ENCODE measurements at regions not wholly inside any gene's neighbourhood (a gene's known extent, or its start where the extent isn't known, plus 50 kb on each side); places are given as distances from the start of the nearest gene placed in this dataset.

DNA sequence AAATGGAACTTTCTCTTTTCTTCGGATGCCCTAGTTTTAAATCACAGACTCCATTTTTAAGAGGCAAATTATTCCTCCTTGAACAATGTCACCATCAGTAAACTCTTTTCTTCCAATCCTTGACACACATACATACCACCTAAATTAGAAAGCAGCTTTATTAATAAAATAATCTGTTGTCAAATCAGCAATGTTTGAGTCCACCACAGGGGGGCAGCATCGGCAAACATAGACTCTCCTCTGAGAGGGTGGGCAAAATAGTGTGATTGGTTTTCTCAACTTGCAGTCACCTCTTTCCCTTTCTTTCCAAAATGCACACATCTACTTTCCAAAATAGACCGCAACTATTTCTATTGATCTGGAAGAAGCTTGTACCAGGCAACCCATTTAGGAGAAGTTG, 438.4 kb upstream of the OR4E1 start:
- TF ChIP-seq, protein P1, sequence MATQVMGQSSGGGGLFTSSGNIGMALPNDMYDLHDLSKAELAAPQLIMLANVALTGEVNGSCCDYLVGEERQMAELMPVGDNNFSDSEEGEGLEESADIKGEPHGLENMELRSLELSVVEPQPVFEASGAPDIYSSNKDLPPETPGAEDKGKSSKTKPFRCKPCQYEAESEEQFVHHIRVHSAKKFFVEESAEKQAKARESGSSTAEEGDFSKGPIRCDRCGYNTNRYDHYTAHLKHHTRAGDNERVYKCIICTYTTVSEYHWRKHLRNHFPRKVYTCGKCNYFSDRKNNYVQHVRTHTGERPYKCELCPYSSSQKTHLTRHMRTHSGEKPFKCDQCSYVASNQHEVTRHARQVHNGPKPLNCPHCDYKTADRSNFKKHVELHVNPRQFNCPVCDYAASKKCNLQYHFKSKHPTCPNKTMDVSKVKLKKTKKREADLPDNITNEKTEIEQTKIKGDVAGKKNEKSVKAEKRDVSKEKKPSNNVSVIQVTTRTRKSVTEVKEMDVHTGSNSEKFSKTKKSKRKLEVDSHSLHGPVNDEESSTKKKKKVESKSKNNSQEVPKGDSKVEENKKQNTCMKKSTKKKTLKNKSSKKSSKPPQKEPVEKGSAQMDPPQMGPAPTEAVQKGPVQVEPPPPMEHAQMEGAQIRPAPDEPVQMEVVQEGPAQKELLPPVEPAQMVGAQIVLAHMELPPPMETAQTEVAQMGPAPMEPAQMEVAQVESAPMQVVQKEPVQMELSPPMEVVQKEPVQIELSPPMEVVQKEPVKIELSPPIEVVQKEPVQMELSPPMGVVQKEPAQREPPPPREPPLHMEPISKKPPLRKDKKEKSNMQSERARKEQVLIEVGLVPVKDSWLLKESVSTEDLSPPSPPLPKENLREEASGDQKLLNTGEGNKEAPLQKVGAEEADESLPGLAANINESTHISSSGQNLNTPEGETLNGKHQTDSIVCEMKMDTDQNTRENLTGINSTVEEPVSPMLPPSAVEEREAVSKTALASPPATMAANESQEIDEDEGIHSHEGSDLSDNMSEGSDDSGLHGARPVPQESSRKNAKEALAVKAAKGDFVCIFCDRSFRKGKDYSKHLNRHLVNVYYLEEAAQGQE (IDR thresholded peaks at IDR 0.05; ENCODE audit: insufficient replicate concordance, low read depth) = no peak
- TF ChIP-seq CTCF (IDR thresholded peaks at IDR 0.05; ENCODE audit: insufficient read depth, low read length) (peak; percentile 29), GABPA (IDR thresholded peaks at IDR 0.05; ENCODE audit: low read depth) (no peak), SPI1 (IDR thresholded peaks at IDR 0.05; ENCODE audit: borderline replicate concordance, low read depth) (no peak), POLR2AphosphoS5 (IDR thresholded peaks at IDR 0.05; ENCODE audit: low read depth) (no peak)
- H3K27me3 ChIP-seq (ENCODE audit: insufficient read depth, poor library complexity, severe bottlenecking) = no peaks in the 10 kb centered on the region
- no peak overlapping the region for H3K27ac ChIP-seq (replicated peaks)
- H3K4me3 ChIP-seq (replicated peaks; ENCODE audit: insufficient read depth, low read length) = no peak overlapping the region
- DNase-seq (ENCODE audit: low read depth in 1 of 2, low spot score in 1 of 2) = peak in 1 of 2 experiments; percentile 8

- no peak overlapping the region for H3K4me3 ChIP-seq (replicated peaks; ENCODE audit: insufficient read depth, low read length)
- H3K27me3 ChIP-seq (ENCODE audit: insufficient read depth, poor library complexity, severe bottlenecking) = peaks cover 2% of the 10 kb centered on the region
- TF ChIP-seq POLR2AphosphoS5 (IDR thresholded peaks at IDR 0.05; ENCODE audit: low read depth) (no peak), GABPA (IDR thresholded peaks at IDR 0.05; ENCODE audit: low read depth) (no peak), SPI1 (IDR thresholded peaks at IDR 0.05; ENCODE audit: borderline replicate concordance, low read depth) (no peak), CTCF (IDR thresholded peaks at IDR 0.05; ENCODE audit: insufficient read depth, low read length) (no peak)
- TF ChIP-seq, protein P1 (IDR thresholded peaks at IDR 0.05; ENCODE audit: insufficient replicate concordance, low read depth) = no peak
Observed at GRCh38 chr14:22107753-22108152, 434.1 kb upstream of the OR4E1 start.

DNA sequence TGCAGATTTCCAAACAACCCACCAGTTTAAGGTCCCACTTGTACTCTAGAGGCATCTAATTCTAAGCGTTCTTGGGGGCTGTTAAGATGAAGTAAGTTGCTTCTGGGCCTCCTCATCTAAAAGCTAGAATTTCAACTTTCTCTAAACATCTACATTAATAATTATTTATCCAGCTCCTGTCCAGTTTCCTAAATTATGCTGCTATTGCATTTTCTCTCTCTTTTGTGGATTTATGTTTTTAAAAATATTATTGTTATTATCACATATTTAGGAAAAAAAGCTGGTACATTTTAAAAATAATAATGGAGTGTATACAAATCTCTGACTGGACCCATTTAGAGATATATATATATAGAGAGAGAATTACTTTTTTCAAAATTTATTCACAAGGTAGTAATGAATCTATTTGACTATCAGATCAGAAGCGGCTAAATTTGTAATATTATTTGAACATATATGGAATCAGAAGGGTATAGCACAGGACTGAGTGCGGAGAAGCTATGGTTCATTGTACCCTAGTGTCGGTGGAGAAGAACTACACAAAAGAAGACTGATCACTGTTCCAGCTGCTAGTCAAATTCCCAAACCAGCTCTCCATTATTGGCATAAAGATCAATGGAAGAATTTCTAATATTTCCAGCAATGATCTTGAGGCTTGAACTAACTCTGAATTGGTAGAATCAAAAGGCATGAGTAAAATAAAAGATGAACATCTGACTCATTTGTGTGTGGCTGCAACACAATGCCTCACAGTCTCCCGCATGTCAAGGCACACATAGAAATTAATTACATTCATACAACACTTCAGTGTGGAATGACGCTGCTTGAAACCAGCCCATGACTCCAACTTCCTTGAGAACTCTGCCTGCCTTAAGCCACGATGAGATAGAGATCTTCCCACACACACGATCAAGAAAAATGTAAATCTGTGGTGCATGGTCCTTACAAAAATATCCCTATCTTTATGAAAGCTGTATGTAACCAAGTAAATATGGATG, 433.4 kb upstream of the OR4E1 start:
- TF ChIP-seq POLR2AphosphoS5 (IDR thresholded peaks at IDR 0.05; ENCODE audit: low read depth) = no peak
- TF ChIP-seq GABPA (IDR thresholded peaks at IDR 0.05; ENCODE audit: low read depth) = no peak
- TF ChIP-seq, protein P1 (IDR thresholded peaks at IDR 0.05; ENCODE audit: insufficient replicate concordance, low read depth) = no peak
- TF ChIP-seq SPI1 (IDR thresholded peaks at IDR 0.05; ENCODE audit: borderline replicate concordance, low read depth) = no peak
- TF ChIP-seq CTCF (IDR thresholded peaks at IDR 0.05; ENCODE audit: insufficient read depth, low read length) = no peak
- Histone ChIP-seq H3K27ac (replicated peaks) (no peak overlapping the region), H3K27me3 (ENCODE audit: insufficient read depth, poor library complexity, severe bottlenecking) (peaks cover 2% of the 10 kb centered on the region), H3K4me3 (replicated peaks; ENCODE audit: insufficient read depth, low read length) (no peak overlapping the region)
- no peak for DNase-seq (ENCODE audit: low read depth in 1 of 2, low spot score in 1 of 2)

More at GRCh38 chr14:22107753-22108152, 434.1 kb upstream of the OR4E1 start:
- DNase-seq (ENCODE audit: low read depth in 1 of 2, low spot score in 1 of 2) = no peak
- no peak overlapping the region for H3K27ac ChIP-seq (replicated peaks)
